GM18870 (cell line): ENCODE measurements at regions not wholly inside any gene's neighbourhood (a gene's known extent, or its start where the extent isn't known, plus 50 kb on each side); places are given as distances from the start of the nearest gene placed in this dataset.
"Not testable (repeated sequence)": the region's sequence is repeated elsewhere in the genome, so short reads cannot be mapped to it uniquely, and the experiment has no call there.

Source experiments
- ATAC-seq: cut with Tn5 transposase; IDR thresholded peaks from one replicate; pipeline ENCODE4 v1.9.1; 2021; ENCODE audit warnings: moderate library complexity; ENCODE audit not compliant: unreplicated experiment

GRCh38 chr1:215028954-215029353 is 53.6 kb upstream of the KCNK2 start:
- ATAC-seq, result no peak

- not testable (repeated sequence) for ATAC-seq
Measured at GRCh38 chr1:215030581-215030980, 52.0 kb upstream of the KCNK2 start.

GRCh38 chr1:215031392-215031791 is 51.1 kb upstream of the KCNK2 start:
- ATAC-seq, result no peak
